Transverse colon (tissue), 4 donors: ENCODE measurements at regions not wholly inside any gene's neighbourhood (a gene's known extent, or its start where the extent isn't known, plus 50 kb on each side); places are given as distances from the start of the nearest gene placed in this dataset.

Experiments
- DNase-seq: peaks from one replicate; pipeline ENCODE4 v3.0.0-alpha.2; 2019
- H3K27ac ChIP-seq, 4 donors: fragments of 200-600 bp; sonication (generic); 2 replicates each; pipeline ENCODE4 v1.5.1; 2016 to 2018; ENCODE audit warnings: inconsistent platforms in 4 of 4
- H3K27me3 ChIP-seq: fragments of 200-600 bp; sonication (generic); 2 replicates; pipeline ENCODE4 v1.5.1; 2017; ENCODE audit warnings: inconsistent platforms
- H3K36me3 ChIP-seq, 4 donors: fragments of 200-600 bp; sonication (generic); 2 replicates each; pipeline ENCODE4 v1.5.1; 2017 to 2019; ENCODE audit warnings: inconsistent platforms in 4 of 4
- H3K4me1 ChIP-seq, 4 donors: fragments of 200-600 bp; sonication (generic); 2 replicates each; pipeline ENCODE4 v1.5.1; 2017 to 2020; ENCODE audit warnings: inconsistent platforms in 4 of 4
- H3K4me3 ChIP-seq, 4 donors: fragments of 200-600 bp; sonication (generic); 1 replicate in 1 of 4; 2 replicates in 3 of 4; pipeline versions ENCODE4 v1.5.1 to v1.6.1; 2017 to 2019; ENCODE audit warnings: inconsistent platforms in 4 of 4
- H3K9me3 ChIP-seq, 2 donors: fragments of 200-600 bp; sonication (generic); 2 replicates each; pipeline ENCODE4 v1.5.1; 2017 to 2019; ENCODE audit warnings: inconsistent platforms in 2 of 2
- CTCF ChIP-seq, 5 experiments: fragments of 200-600 bp in 3 of 5; fragments of 450-650 bp in 2 of 5; sonication (generic) in 3 of 5; IDR thresholded peaks; 1 replicate in 2 of 5; 2 replicates in 3 of 5; pipeline ENCODE4 v1.5.1; 2016 to 2017; ENCODE audit warnings: antibody characterized with exemption in 5 of 5, inconsistent platforms in 3 of 5, mild to moderate bottlenecking in 2 of 5, moderate library complexity in 1 of 5
- EP300 ChIP-seq: sonication (generic); formaldehyde crosslinking; IDR thresholded peaks from one replicate; pipeline ENCODE4 v1.6.1; 2017; ENCODE audit warnings: antibody characterized with exemption, low read depth
- POLR2A ChIP-seq: fragments of 450-650 bp; IDR thresholded peaks from one replicate; pipeline ENCODE4 v1.6.1; 2016; ENCODE audit warnings: antibody characterized with exemption, mild to moderate bottlenecking, moderate library complexity
- POLR2AphosphoS5 ChIP-seq, 3 donors: sonication (generic); formaldehyde crosslinking; IDR thresholded peaks; one replicate each; pipeline ENCODE4 v1.6.1; 2016; ENCODE audit warnings: antibody characterized with exemption in 3 of 3
- WGBS, 2 donors: methylation state at CpG; one replicate each; pipeline ENCODE4 v1.1.5; 2018; ENCODE audit warnings: low coverage in 1 of 2; 5-methylcytosine and 5-hydroxymethylcytosine counted together
- in situ Hi-C, 4 donors: fragments of 200-750 bp; cut with MboI; loops; one replicate each; pipeline versions ENCODE4 v1.15.0 to v1.15.1; 2017; ENCODE audit warnings: low sequenced_read_pairs in 3 of 4, low pct_ligation_motif_present in 1 of 4, low pct_unique_long_range_greater_than_20kb in 1 of 4
- intact Hi-C: fragments of 100-400 bp; cut with DNase I; formaldehyde crosslinking; loops from one replicate; pipeline ENCODE4 v1.15.1; 2023; ENCODE audit warnings: low total_unique reads

DNA sequence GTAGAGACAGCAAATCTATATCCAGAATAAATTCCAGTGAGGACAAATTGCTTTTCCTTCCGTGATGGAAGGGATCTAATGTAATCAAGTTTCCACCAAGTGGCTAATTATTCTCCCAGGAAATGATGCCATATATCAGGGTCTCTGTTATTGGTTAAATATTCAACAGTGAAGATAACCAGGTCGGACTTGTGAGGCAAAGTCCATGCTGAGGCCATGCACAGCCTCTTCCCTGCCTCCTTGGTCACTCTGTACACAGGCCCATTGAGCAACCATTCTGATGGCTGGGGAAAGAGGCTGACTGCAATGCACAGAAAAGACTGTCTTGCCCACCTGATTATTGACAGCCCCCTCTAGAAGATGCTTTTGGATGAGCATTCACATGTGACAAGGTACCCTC, 90.1 kb downstream of the TNFAIP2 start:
- 68% methylated on average over 2 of the region's 2 CpGs; no CpG with 5 or more reads in 1 of the 2 donors for WGBS, 2 donors
- in situ Hi-C loops (no loop called here), intact Hi-C loops (no loop called here)
- peaks cover 27% of the 10 kb centered on the region for H3K27me3 ChIP-seq
- H3K4me3 ChIP-seq: no peak overlapping the region
- H3K9me3 ChIP-seq: no peaks in the 10 kb centered on the region
- H3K27ac ChIP-seq: no peak overlapping the region
- no peaks in the 10 kb centered on the region for H3K36me3 ChIP-seq
- DNase-seq: no peak
- no peaks in the 10 kb centered on the region for H3K4me1 ChIP-seq
- no peak for TF ChIP-seq CTCF (IDR thresholded peaks at IDR 0.05)
- no peak for TF ChIP-seq EP300
- TF ChIP-seq POLR2AphosphoS5 (IDR thresholded peaks at IDR 0.05): no peak
- TF ChIP-seq POLR2A: no peak

- intact Hi-C loops (no loop called here), in situ Hi-C loops (no loop called here)
Measured at GRCh38 chr14:103214461-103214958, 91.2 kb downstream of the TNFAIP2 start.

DNA sequence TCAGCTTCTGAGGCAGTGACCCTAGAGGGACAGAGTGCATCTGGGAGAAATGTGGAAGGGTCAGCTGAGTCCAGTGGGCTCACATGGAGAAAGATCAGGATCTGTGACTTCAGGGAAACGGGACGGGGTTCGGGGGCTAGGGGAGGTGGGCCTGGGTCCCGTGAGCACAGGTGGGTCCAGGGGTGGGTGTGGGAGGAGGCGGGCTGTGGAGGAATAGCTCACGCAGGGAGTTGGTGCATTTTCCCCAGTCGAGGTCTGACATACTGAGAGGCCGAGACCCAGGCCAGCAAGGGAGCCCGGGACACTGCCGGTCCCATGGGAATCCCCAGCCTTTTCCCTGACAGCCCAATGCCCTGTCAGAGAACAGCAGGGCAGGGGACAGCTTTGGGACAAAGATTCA, 93.1 kb downstream of the TNFAIP2 start:
- Histone ChIP-seq H3K27ac (no peak overlapping the region), H3K9me3 (no peaks in the 10 kb centered on the region), H3K4me3 (no peak overlapping the region), H3K36me3 (no peaks in the 10 kb centered on the region), H3K4me1 (peaks cover 0 to 11% (median 8%) of the 10 kb centered on the region in 4 donors), H3K27me3 (peaks cover 19% of the 10 kb centered on the region)
- in situ Hi-C loops (no loop called here), intact Hi-C loops (no loop called here)
- WGBS, 2 donors: 91% methylated on average over 10 of the region's 10 CpGs; no CpG with 5 or more reads in 1 of the 2 donors
- no peak for TF ChIP-seq POLR2A
- no peak for TF ChIP-seq EP300
- no peak for DNase-seq

More at GRCh38 chr14:103214461-103214958, 91.2 kb downstream of the TNFAIP2 start:
- WGBS, 2 donors: 81 to 90% methylated on average over 4 to 14 of the region's 14 CpGs
- Histone ChIP-seq H3K27ac (no peak overlapping the region), H3K27me3 (peaks cover 16% of the 10 kb centered on the region), H3K9me3 (no peaks in the 10 kb centered on the region), H3K4me1 (no peaks in the 10 kb centered on the region), H3K4me3 (no peak overlapping the region), H3K36me3 (no peaks in the 10 kb centered on the region)
- DNase-seq: no peak
- TF ChIP-seq CTCF (IDR thresholded peaks at IDR 0.05): no peak

- no peak for DNase-seq
- no peak overlapping the region for H3K27ac ChIP-seq
- H3K36me3 ChIP-seq: no peaks in the 10 kb centered on the region
- in situ Hi-C loops (no loop called here), intact Hi-C loops (no loop called here)
- H3K9me3 ChIP-seq: no peaks in the 10 kb centered on the region
- WGBS, 2 donors: 86 to 93% methylated on average over 3 to 5 of the region's 5 CpGs
- H3K27me3 ChIP-seq: peaks cover 24% of the 10 kb centered on the region
- no peak overlapping the region for H3K4me3 ChIP-seq
- peaks cover 0 to 11% (median 8%) of the 10 kb centered on the region in 4 donors for H3K4me1 ChIP-seq
- TF ChIP-seq CTCF (IDR thresholded peaks at IDR 0.05): no peak
- no peak for TF ChIP-seq EP300
- no peak for TF ChIP-seq POLR2A
- no peak for TF ChIP-seq POLR2AphosphoS5 (IDR thresholded peaks at IDR 0.05)
Measured at GRCh38 chr14:103216857-103217256, 93.6 kb downstream of the TNFAIP2 start.

DNA sequence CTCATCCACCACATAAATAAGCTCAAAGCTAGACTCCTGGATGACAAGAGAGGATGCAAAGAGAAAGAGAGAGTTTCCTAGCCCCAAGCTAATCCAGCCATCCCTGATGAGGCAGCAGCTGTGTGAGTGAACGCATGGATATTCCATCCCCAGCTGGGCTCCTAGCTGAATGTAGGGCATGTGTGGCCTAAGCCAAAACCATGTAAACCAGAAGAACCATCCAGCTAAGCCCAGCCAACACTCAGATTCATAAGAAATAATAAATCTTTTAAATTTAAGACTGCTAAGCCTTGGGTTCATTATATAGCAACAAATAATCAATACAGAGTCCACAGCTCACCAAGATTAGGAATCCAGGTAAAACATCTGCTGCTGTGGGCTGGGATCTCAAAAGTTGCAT, 94.3 kb downstream of the TNFAIP2 start:
- intact Hi-C loops (no loop called here), in situ Hi-C loops (no loop called here)
- Histone ChIP-seq H3K4me3 (no peak overlapping the region), H3K4me1 (peaks cover 0 to 11% (median 8%) of the 10 kb centered on the region in 4 donors), H3K9me3 (no peaks in the 10 kb centered on the region), H3K27me3 (peaks cover 31% of the 10 kb centered on the region), H3K36me3 (no peaks in the 10 kb centered on the region), H3K27ac (no peak overlapping the region)
- WGBS, 2 donors: 100% methylated on average over 1 of the region's 1 CpG; no CpG with 5 or more reads in 1 of the 2 donors
- no peak for TF ChIP-seq POLR2AphosphoS5 (IDR thresholded peaks at IDR 0.05)
- TF ChIP-seq CTCF (IDR thresholded peaks at IDR 0.05): no peak
- TF ChIP-seq POLR2A: no peak
- TF ChIP-seq EP300: no peak
- DNase-seq: no peak
